ENCODE measurements at regions not wholly inside any gene's neighbourhood (a gene's known extent, or its start where the extent isn't known, plus 50 kb on each side); places are given as distances from the start of the nearest gene placed in this dataset.

GRCh38 chr21:41593760-41594138 lies 85.8 kb upstream of the TMPRSS2 start:
- Mint-ChIP-seq H3K4me3 (no peak overlapping the region), H3K36me3 (ENCODE audit: low read depth) (no peaks in the 10 kb centered on the region), H3K9me3 (peaks cover 3% of the 10 kb centered on the region), H3K4me1 (peaks cover 2% of the 10 kb centered on the region), H3K27me3 (peaks cover 7% of the 10 kb centered on the region), H3K27ac (no peak overlapping the region)
- no peak for DNase-seq
- ATAC-seq: no peak

- ATAC-seq (no peak), DNase-seq (no peak)
- H3K27ac Mint-ChIP-seq: no peak overlapping the region
- no peaks in the 10 kb centered on the region for H3K36me3 Mint-ChIP-seq (ENCODE audit: low read depth)
- no peaks in the 10 kb centered on the region for H3K4me1 Mint-ChIP-seq
- peaks cover 7% of the 10 kb centered on the region for H3K27me3 Mint-ChIP-seq
- peaks cover 5% of the 10 kb centered on the region for H3K9me3 Mint-ChIP-seq
- H3K4me3 Mint-ChIP-seq: no peak overlapping the region
Measured at GRCh38 chr21:41593051-41593759, 85.2 kb upstream of the TMPRSS2 start.

GRCh38 chr21:41589620-41590175 lies 81.7 kb upstream of the TMPRSS2 start:
- no peak for DNase-seq
- Mint-ChIP-seq H3K9me3 (peaks cover 8% of the 10 kb centered on the region), H3K27me3 (peaks cover 4% of the 10 kb centered on the region), H3K4me3 (no peak overlapping the region), H3K4me1 (no peaks in the 10 kb centered on the region), H3K36me3 (ENCODE audit: low read depth) (no peaks in the 10 kb centered on the region), H3K27ac (no peak overlapping the region)
- no peak for ATAC-seq

- no peak overlapping the region for H3K4me3 Mint-ChIP-seq
- ATAC-seq (no peak), DNase-seq (no peak)
- peaks cover 4% of the 10 kb centered on the region for H3K27me3 Mint-ChIP-seq
- H3K4me1 Mint-ChIP-seq: no peaks in the 10 kb centered on the region
- no peaks in the 10 kb centered on the region for H3K36me3 Mint-ChIP-seq (ENCODE audit: low read depth)
- no peak overlapping the region for H3K27ac Mint-ChIP-seq
- H3K9me3 Mint-ChIP-seq: peaks cover 8% of the 10 kb centered on the region
Measured at GRCh38 chr21:41589131-41589530, 81.2 kb upstream of the TMPRSS2 start.

- Mint-ChIP-seq H3K36me3 (ENCODE audit: low read depth) (no peaks in the 10 kb centered on the region), H3K4me3 (no peak overlapping the region), H3K27me3 (peaks cover 4% of the 10 kb centered on the region), H3K4me1 (no peaks in the 10 kb centered on the region), H3K9me3 (peaks cover 8% of the 10 kb centered on the region), H3K27ac (no peak overlapping the region)
- ATAC-seq (no peak), DNase-seq (no peak)
Measured at GRCh38 chr21:41585199-41585994, 77.4 kb upstream of the TMPRSS2 start.

- H3K27ac Mint-ChIP-seq: no peak overlapping the region
- H3K9me3 Mint-ChIP-seq: peaks cover 8% of the 10 kb centered on the region
- no peak overlapping the region for H3K4me3 Mint-ChIP-seq
- no peaks in the 10 kb centered on the region for H3K4me1 Mint-ChIP-seq
- H3K27me3 Mint-ChIP-seq: peaks cover 4% of the 10 kb centered on the region
- ATAC-seq: no peak
- H3K36me3 Mint-ChIP-seq (ENCODE audit: low read depth): no peaks in the 10 kb centered on the region
- DNase-seq: no peak
Measured at GRCh38 chr21:41584603-41585176, 76.7 kb upstream of the TMPRSS2 start.

- H3K36me3 Mint-ChIP-seq (ENCODE audit: low read depth): no peaks in the 10 kb centered on the region
- ATAC-seq (no peak), DNase-seq (no peak)
- no peak overlapping the region for H3K27ac Mint-ChIP-seq
- H3K27me3 Mint-ChIP-seq: no peaks in the 10 kb centered on the region
- no peak overlapping the region for H3K4me3 Mint-ChIP-seq
- H3K4me1 Mint-ChIP-seq: no peaks in the 10 kb centered on the region
- H3K9me3 Mint-ChIP-seq: peaks cover 9% of the 10 kb centered on the region
Measured at GRCh38 chr21:41583274-41583790, 75.4 kb upstream of the TMPRSS2 start.

GRCh38 chr21:41582866-41583265 lies 74.9 kb upstream of the TMPRSS2 start:
- peaks cover 14% of the 10 kb centered on the region for H3K9me3 Mint-ChIP-seq
- no peaks in the 10 kb centered on the region for H3K4me1 Mint-ChIP-seq
- H3K4me3 Mint-ChIP-seq: no peak overlapping the region
- H3K27me3 Mint-ChIP-seq: peaks cover 3% of the 10 kb centered on the region
- no peak for ATAC-seq
- no peak overlapping the region for H3K27ac Mint-ChIP-seq
- DNase-seq: no peak
- no peaks in the 10 kb centered on the region for H3K36me3 Mint-ChIP-seq (ENCODE audit: low read depth)

GRCh38 chr21:41582298-41582840 lies 74.4 kb upstream of the TMPRSS2 start:
- no peak for DNase-seq
- Mint-ChIP-seq H3K4me1 (no peaks in the 10 kb centered on the region), H3K36me3 (ENCODE audit: low read depth) (no peaks in the 10 kb centered on the region), H3K9me3 (peaks cover 18% of the 10 kb centered on the region), H3K27ac (no peak overlapping the region), H3K27me3 (peaks cover 3% of the 10 kb centered on the region), H3K4me3 (no peak overlapping the region)
- no peak for ATAC-seq

GRCh38 chr21:41581592-41582228 lies 73.8 kb upstream of the TMPRSS2 start:
- no peaks in the 10 kb centered on the region for H3K36me3 Mint-ChIP-seq (ENCODE audit: low read depth)
- no peak for ATAC-seq
- no peaks in the 10 kb centered on the region for H3K4me1 Mint-ChIP-seq
- H3K27ac Mint-ChIP-seq: no peak overlapping the region
- H3K4me3 Mint-ChIP-seq: no peak overlapping the region
- H3K9me3 Mint-ChIP-seq: peaks cover 17% of the 10 kb centered on the region
- DNase-seq: no peak
- H3K27me3 Mint-ChIP-seq: peaks cover 3% of the 10 kb centered on the region

GRCh38 chr21:41580758-41581554 lies 73.0 kb upstream of the TMPRSS2 start:
- ATAC-seq: no peak
- H3K27me3 Mint-ChIP-seq: peaks cover 3% of the 10 kb centered on the region
- H3K9me3 Mint-ChIP-seq: peaks cover 17% of the 10 kb centered on the region

GRCh38 chr21:41579692-41580091 lies 71.7 kb upstream of the TMPRSS2 start:
- Mint-ChIP-seq H3K27me3 (peaks cover 8% of the 10 kb centered on the region), H3K4me3 (no peak overlapping the region), H3K36me3 (ENCODE audit: low read depth) (no peaks in the 10 kb centered on the region), H3K9me3 (peaks cover 21% of the 10 kb centered on the region), H3K27ac (no peak overlapping the region), H3K4me1 (no peaks in the 10 kb centered on the region)
- ATAC-seq (no peak), DNase-seq (no peak)

More at GRCh38 chr21:41580758-41581554, 73.0 kb upstream of the TMPRSS2 start:
- DNase-seq: no peak
- Mint-ChIP-seq H3K27ac (no peak overlapping the region), H3K4me1 (no peaks in the 10 kb centered on the region), H3K4me3 (no peak overlapping the region), H3K36me3 (ENCODE audit: low read depth) (no peaks in the 10 kb centered on the region)

GRCh38 chr21:41578716-41579115 lies 70.8 kb upstream of the TMPRSS2 start:
- peaks cover 30% of the 10 kb centered on the region for H3K9me3 Mint-ChIP-seq
- no peak overlapping the region for H3K4me3 Mint-ChIP-seq
- H3K27me3 Mint-ChIP-seq: peaks cover 9% of the 10 kb centered on the region
- no peaks in the 10 kb centered on the region for H3K4me1 Mint-ChIP-seq
- DNase-seq (no peak), ATAC-seq (no peak)
- H3K36me3 Mint-ChIP-seq (ENCODE audit: low read depth): no peaks in the 10 kb centered on the region
- H3K27ac Mint-ChIP-seq: no peak overlapping the region
